IMR-90 (cell line): ENCODE measurements at regions not wholly inside any gene's neighbourhood (a gene's known extent, or its start where the extent isn't known, plus 50 kb on each side); places are given as distances from the start of the nearest gene placed in this dataset.

Experiments
- ATAC-seq: fragments of 200-7000 bp; cut with Tn5 transposase; 2 replicates; pipeline ENCODE4 v1.9.1; 2020; ENCODE audit warnings: low read depth, mild to moderate bottlenecking, moderate library complexity
- BruUV-seq: library from RNA; stranded (reverse); fragments of 400-500 nt; replicated peaks from 2 replicates; lab custom pipeline; 2021; lab: Mats Ljungman, UMichigan
- CTCF ChIA-PET: fragments of 300-600 bp; formaldehyde crosslinking; extraction: SDS; loops from one replicate; lab custom pipeline; 2021; ENCODE audit warnings: antibody characterized with exemption; lab: Yijun Ruan, JAX
- POLR2A ChIA-PET: fragments of 300-600 bp; sonication (Branson Sonifier 250); formaldehyde crosslinking; loops from one replicate; lab custom pipeline; 2022; ENCODE audit warnings: antibody characterized with exemption; ENCODE audit not compliant: unreplicated experiment; lab: Charles Lee
- DNase-seq: peaks from one replicate; pipeline ENCODE4 v3.0.0; 2013
- H2AFZ ChIP-seq: replicated peaks from 2 replicates; pipeline ENCODE3; 2013; ENCODE audit warnings: low read length, mild to moderate bottlenecking; ENCODE audit not compliant: poor library complexity
- H2AK5ac ChIP-seq: 2 replicates; pipeline ENCODE4 v1.6.1; 2013; ENCODE audit warnings: low read depth, low read length, inconsistent platforms
- H2AK9ac ChIP-seq: replicated peaks from 2 replicates; pipeline ENCODE3; 2013; ENCODE audit warnings: mild to moderate bottlenecking, low read depth, low read length, moderate library complexity; ENCODE audit not compliant: poor library complexity
- H2BK120ac ChIP-seq: 2 replicates; pipeline ENCODE4 v1.6.1; 2013; ENCODE audit warnings: low read depth, low read length, inconsistent platforms
- H2BK15ac ChIP-seq: 3 replicates; pipeline ENCODE4 v1.6.1; 2013; ENCODE audit warnings: low read depth, low read length, inconsistent platforms
- H2BK20ac ChIP-seq: 2 replicates; pipeline ENCODE4 v1.6.1; 2013; ENCODE audit warnings: low read depth, mild to moderate bottlenecking, inconsistent platforms, low read length, moderate library complexity
- H2BK5ac ChIP-seq: 2 replicates; pipeline ENCODE4 v1.6.1; 2013; ENCODE audit warnings: mild to moderate bottlenecking, low read depth, low read length, inconsistent platforms; ENCODE audit not compliant: poor library complexity, severe bottlenecking
- H3K14ac ChIP-seq: replicated peaks from 2 replicates; pipeline ENCODE4 v1.6.1; 2013; ENCODE audit warnings: low read depth, low read length, inconsistent platforms
- H3K18ac ChIP-seq: 2 replicates; pipeline ENCODE4 v1.6.1; 2013; ENCODE audit warnings: low read depth, low read length, control low read depth
- H3K23ac ChIP-seq: 2 replicates; pipeline ENCODE4 v1.6.1; 2013; ENCODE audit warnings: low read depth, low read length, inconsistent platforms
- H3K27ac ChIP-seq: 2 replicates; pipeline ENCODE4 v1.5.1; 2013; ENCODE audit warnings: mild to moderate bottlenecking, control low read depth, low read length; ENCODE audit not compliant: insufficient read depth
- H3K27me3 ChIP-seq: 2 replicates; pipeline ENCODE4 v1.6.1; 2013; ENCODE audit warnings: low read length; ENCODE audit not compliant: control insufficient read depth, insufficient read depth
- H3K36me3 ChIP-seq: 2 replicates; pipeline ENCODE4 v1.6.1; 2013; ENCODE audit warnings: low read length, mixed read lengths; ENCODE audit not compliant: control insufficient read depth, insufficient read depth
- H3K4ac ChIP-seq: 2 replicates; pipeline ENCODE4 v1.6.1; 2013; ENCODE audit warnings: low read depth, low read length, inconsistent platforms
- H3K4me1 ChIP-seq: 2 replicates; pipeline ENCODE4 v1.6.1; 2013; ENCODE audit warnings: low read length, mixed read lengths; ENCODE audit not compliant: control insufficient read depth, insufficient read depth
- H3K4me2 ChIP-seq: 2 replicates; pipeline ENCODE4 v1.6.1; 2013; ENCODE audit warnings: low read depth, mild to moderate bottlenecking, control low read depth, low read length, moderate library complexity
- H3K4me3 ChIP-seq: 2 replicates; pipeline ENCODE4 v1.5.1; 2013; ENCODE audit warnings: low read depth, mild to moderate bottlenecking, control low read depth, low read length, moderate library complexity; ENCODE audit not compliant: insufficient read depth
- H3K56ac ChIP-seq: 2 replicates; pipeline ENCODE4 v1.6.1; 2013; ENCODE audit warnings: low read length, inconsistent platforms; ENCODE audit not compliant: insufficient read depth; ENCODE audit errors: extremely low read depth
- H3K79me1 ChIP-seq, 2 experiments: 2 replicates each; pipeline ENCODE4 v1.6.1; 2013; ENCODE audit warnings: low read length in 2 of 2, inconsistent platforms in 1 of 2, low read depth in 1 of 2
- H3K9ac ChIP-seq: 2 replicates; pipeline ENCODE4 v1.6.1; 2013; ENCODE audit warnings: low read depth, low read length, control low read depth
- H3K9me1 ChIP-seq: 2 replicates; pipeline ENCODE4 v1.6.1; 2013; ENCODE audit warnings: low read length, inconsistent platforms; ENCODE audit not compliant: insufficient read depth
- H3K9me3 ChIP-seq: 2 replicates; pipeline ENCODE4 v1.6.1; 2013; ENCODE audit warnings: low read length; ENCODE audit not compliant: control insufficient read depth, insufficient read depth
- H4K20me1 ChIP-seq: 2 replicates; pipeline ENCODE4 v1.6.1; 2013; ENCODE audit warnings: low read length, inconsistent platforms; ENCODE audit not compliant: insufficient read depth
- H4K5ac ChIP-seq: 2 replicates; pipeline ENCODE4 v1.6.1; 2013; ENCODE audit warnings: mild to moderate bottlenecking, low read depth, low read length, control low read depth
- H4K8ac ChIP-seq, 2 experiments: 2 replicates each; pipeline ENCODE4 v1.6.1; 2013; ENCODE audit warnings: low read depth in 2 of 2, low read length in 2 of 2, control low read depth in 1 of 2, inconsistent platforms in 1 of 2
- H4K91ac ChIP-seq: 2 replicates; pipeline ENCODE4 v1.6.1; 2013; ENCODE audit warnings: low read depth, low read length, inconsistent platforms; ENCODE audit not compliant: insufficient read depth
- BHLHE40 ChIP-seq: fragments of 150-350 bp; IDR thresholded peaks from 2 replicates; pipeline ENCODE4 v1.6.1; 2016; ENCODE audit warnings: mild to moderate bottlenecking, low read depth, low read length
- CEBPB ChIP-seq: IDR thresholded peaks from 2 replicates; pipeline ENCODE4 v1.6.1; 2012; ENCODE audit warnings: low read depth, low read length, improper control_type of control experiment
- CHD1 ChIP-seq: IDR thresholded peaks from 2 replicates; pipeline ENCODE4 v1.6.1; 2012; ENCODE audit warnings: low read depth, low read length, improper control_type of control experiment
- ELK1 ChIP-seq: fragments of 150-350 bp; IDR thresholded peaks from 2 replicates; pipeline ENCODE4 v1.6.1; 2016; ENCODE audit warnings: low read depth, mild to moderate bottlenecking, low read length, moderate library complexity, borderline replicate concordance
- FOS ChIP-seq: fragments of 150-350 bp; IDR thresholded peaks from 2 replicates; pipeline ENCODE4 v1.6.1; 2016; ENCODE audit warnings: low read depth, low read length
- MAFK ChIP-seq: IDR thresholded peaks from 2 replicates; pipeline ENCODE4 v1.6.1; 2012; ENCODE audit warnings: low read depth, low read length, improper control_type of control experiment
- MAZ ChIP-seq: IDR thresholded peaks from 2 replicates; pipeline ENCODE4 v1.6.1; 2012; ENCODE audit warnings: low read depth, mild to moderate bottlenecking, low read length, improper control_type of control experiment, moderate library complexity, borderline replicate concordance
- MXI1 ChIP-seq: IDR thresholded peaks from 2 replicates; pipeline ENCODE4 v1.6.1; 2012; ENCODE audit warnings: low read depth, mild to moderate bottlenecking, low read length, moderate library complexity, borderline replicate concordance
- NFE2L2 ChIP-seq: fragments of 150-350 bp; IDR thresholded peaks from 2 replicates; pipeline ENCODE4 v1.6.1; 2016; ENCODE audit warnings: low read depth, mild to moderate bottlenecking, low read length
- POLR2A ChIP-seq: IDR thresholded peaks from 2 replicates; pipeline ENCODE4 v1.6.1; 2012; ENCODE audit warnings: mild to moderate bottlenecking, low read depth, low read length
- RAD21 ChIP-seq: IDR thresholded peaks from 2 replicates; pipeline ENCODE4 v1.6.1; 2012; ENCODE audit warnings: low read length, improper control_type of control experiment
- RCOR1 ChIP-seq: IDR thresholded peaks from 2 replicates; pipeline ENCODE4 v1.6.1; 2012; ENCODE audit warnings: mild to moderate bottlenecking, low read length, improper control_type of control experiment; ENCODE audit not compliant: insufficient replicate concordance
- RFX5 ChIP-seq: IDR thresholded peaks from 2 replicates; pipeline ENCODE4 v1.8.0; 2012; ENCODE audit warnings: low read depth, mild to moderate bottlenecking, low read length, moderate library complexity
- SMC3 ChIP-seq: fragments of 150-350 bp; IDR thresholded peaks from 2 replicates; pipeline ENCODE4 v1.6.1; 2016; ENCODE audit warnings: low read depth, mild to moderate bottlenecking, antibody characterized with exemption, low read length, moderate library complexity
- WGBS, 2 experiments: methylation state at CpG; one replicate each; pipeline versions ENCODE4 v1.1.5 to v1.1.7; 2013; ENCODE audit warnings: missing lambda C conversion rate in 2 of 2; ENCODE audit not compliant: insufficient read length in 1 of 2; ENCODE audit errors: extremely low coverage in 2 of 2; 5-methylcytosine and 5-hydroxymethylcytosine counted together
- dilution Hi-C: fragments of 300-500 bp; cut with HindIII; formaldehyde crosslinking; loops from one replicate; pipeline ENCODE4 v1.14.3; 2018; ENCODE audit warnings: low sequenced_read_pairs; ENCODE audit not compliant: unreplicated experiment
- in situ Hi-C: fragments of 300-500 bp; cut with MboI; formaldehyde crosslinking; loops from 3 replicates; pipeline ENCODE4 v1.14.3; 2019; ENCODE audit warnings: low sequenced_read_pairs, inconsistent platforms, mixed read lengths
- intact Hi-C: fragments of 100-400 bp; cut with micrococcal nuclease; formaldehyde crosslinking; loops from 2 replicates; pipeline ENCODE4 v1.10.0; 2022
- TF ChIP-seq, protein P1 (sequence below): conservative IDR thresholded peaks from 2 replicates; pipeline ENCODE4 v1.5.1; 2012; ENCODE audit warnings: mild to moderate bottlenecking, low read depth, low read length, improper control_type of control experiment
- TF ChIP-seq, protein P2 (sequence below): fragments of 150-350 bp; IDR thresholded peaks from 2 replicates; pipeline ENCODE4 v1.6.1; 2017; ENCODE audit warnings: mild to moderate bottlenecking, antibody characterized with exemption, low read length, low read depth

GRCh38 chr4:31678356-31678755, 958.2 kb downstream of the PCDH7 start:
- Histone ChIP-seq H3K27ac (no peak overlapping the region), H3K56ac (no peak overlapping the region), H3K9ac (no peak overlapping the region), H3K9me1 (no peaks in the 10 kb centered on the region), H3K4me1 (no peaks in the 10 kb centered on the region), H2BK120ac (no peak overlapping the region), H4K5ac (no peak overlapping the region), H3K36me3 (no peaks in the 10 kb centered on the region), H3K4me3 (no peak overlapping the region), H2AK9ac (no peak overlapping the region), H3K23ac (no peak overlapping the region), H3K27me3 (no peaks in the 10 kb centered on the region), H3K4ac (no peak overlapping the region), H3K9me3 (no peaks in the 10 kb centered on the region), H2AFZ (no peak overlapping the region), H2BK5ac (no peak overlapping the region), H3K79me1 (no peaks in the 10 kb centered on the region), H2BK15ac (no peak overlapping the region), H2AK5ac (no peak overlapping the region), H4K20me1 (no peaks in the 10 kb centered on the region), H3K18ac (no peak overlapping the region), H2BK20ac (no peak overlapping the region), H3K4me2 (no peak overlapping the region), H4K8ac (no peak overlapping the region), H3K14ac (no peak overlapping the region), H4K91ac (no peak overlapping the region)
- ChIA-PET CTCF (no interaction called here), POLR2A (no interaction called here)
- ATAC-seq = no peak
- intact Hi-C loops = no loop called here
- TF ChIP-seq NFE2L2 (no peak), BHLHE40 (no peak), CEBPB (no peak), POLR2A (no peak), FOS (no peak), RAD21 (no peak), CHD1 (no peak), RFX5 (no peak), ELK1 (no peak), MXI1 (no peak), MAFK (no peak), MAZ (no peak), RCOR1 (no peak), SMC3 (no peak)
- TF ChIP-seq, protein P1, sequence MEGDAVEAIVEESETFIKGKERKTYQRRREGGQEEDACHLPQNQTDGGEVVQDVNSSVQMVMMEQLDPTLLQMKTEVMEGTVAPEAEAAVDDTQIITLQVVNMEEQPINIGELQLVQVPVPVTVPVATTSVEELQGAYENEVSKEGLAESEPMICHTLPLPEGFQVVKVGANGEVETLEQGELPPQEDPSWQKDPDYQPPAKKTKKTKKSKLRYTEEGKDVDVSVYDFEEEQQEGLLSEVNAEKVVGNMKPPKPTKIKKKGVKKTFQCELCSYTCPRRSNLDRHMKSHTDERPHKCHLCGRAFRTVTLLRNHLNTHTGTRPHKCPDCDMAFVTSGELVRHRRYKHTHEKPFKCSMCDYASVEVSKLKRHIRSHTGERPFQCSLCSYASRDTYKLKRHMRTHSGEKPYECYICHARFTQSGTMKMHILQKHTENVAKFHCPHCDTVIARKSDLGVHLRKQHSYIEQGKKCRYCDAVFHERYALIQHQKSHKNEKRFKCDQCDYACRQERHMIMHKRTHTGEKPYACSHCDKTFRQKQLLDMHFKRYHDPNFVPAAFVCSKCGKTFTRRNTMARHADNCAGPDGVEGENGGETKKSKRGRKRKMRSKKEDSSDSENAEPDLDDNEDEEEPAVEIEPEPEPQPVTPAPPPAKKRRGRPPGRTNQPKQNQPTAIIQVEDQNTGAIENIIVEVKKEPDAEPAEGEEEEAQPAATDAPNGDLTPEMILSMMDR = no peak
- TF ChIP-seq, protein P2, sequence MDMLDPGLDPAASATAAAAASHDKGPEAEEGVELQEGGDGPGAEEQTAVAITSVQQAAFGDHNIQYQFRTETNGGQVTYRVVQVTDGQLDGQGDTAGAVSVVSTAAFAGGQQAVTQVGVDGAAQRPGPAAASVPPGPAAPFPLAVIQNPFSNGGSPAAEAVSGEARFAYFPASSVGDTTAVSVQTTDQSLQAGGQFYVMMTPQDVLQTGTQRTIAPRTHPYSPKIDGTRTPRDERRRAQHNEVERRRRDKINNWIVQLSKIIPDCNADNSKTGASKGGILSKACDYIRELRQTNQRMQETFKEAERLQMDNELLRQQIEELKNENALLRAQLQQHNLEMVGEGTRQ = no peak
- DNase-seq = no peak
- WGBS, 2 experiments = no CpG with 5 or more reads among the region's 1 CpG
- BruUV-seq = no TSS peak
- in situ Hi-C loops = no loop called here
- dilution Hi-C loops = no loop called here
